Keratinocyte (primary cell): ENCODE measurements at regions not wholly inside any gene's neighbourhood (a gene's known extent, or its start where the extent isn't known, plus 50 kb on each side); places are given as distances from the start of the nearest gene placed in this dataset.

Source experiments
- DNase-seq: peaks from one replicate; pipeline ENCODE4 v3.0.0-alpha.2; 2011; ENCODE audit warnings: low read depth, missing footprints, low spot score
- FAIRE-seq: peaks from 2 replicates; lab custom pipeline; 2011; peaks lifted over from hg19 to GRCh38; lab: Jason Lieb, UNC
- H2AFZ ChIP-seq: 2 replicates; pipeline ENCODE4 v1.6.0; 2012; ENCODE audit warnings: low read length, control low read depth, inconsistent platforms; ENCODE audit not compliant: control insufficient read depth
- H3K27ac ChIP-seq: 2 replicates; pipeline ENCODE4 v1.5.1; 2011; ENCODE audit warnings: low read length; ENCODE audit not compliant: control insufficient read depth, insufficient read depth
- H3K27me3 ChIP-seq: 3 replicates; pipeline ENCODE4 v1.6.0; 2011; ENCODE audit warnings: low read length; ENCODE audit not compliant: control insufficient read depth, insufficient read depth; ENCODE audit errors: extremely low read depth
- H3K36me3 ChIP-seq, 2 experiments: 2 replicates in 1 of 2; 3 replicates in 1 of 2; pipeline ENCODE4 v1.5.1; 2011; ENCODE audit warnings: low read length in 2 of 2, mild to moderate bottlenecking in 1 of 2; ENCODE audit not compliant: control insufficient read depth in 2 of 2, insufficient read depth in 2 of 2; ENCODE audit errors: extremely low read depth in 1 of 2
- H3K4me1 ChIP-seq: 3 replicates; pipeline ENCODE4 v1.5.1; 2011; ENCODE audit warnings: low read length; ENCODE audit not compliant: control insufficient read depth, insufficient read depth; ENCODE audit errors: extremely low read depth
- H3K4me2 ChIP-seq: 3 replicates; pipeline ENCODE4 v1.6.0; 2011; ENCODE audit warnings: low read depth, low read length; ENCODE audit not compliant: control insufficient read depth, insufficient read depth; ENCODE audit errors: extremely low read depth
- H3K4me3 ChIP-seq, 3 experiments: fragments of 200-600 bp in 1 of 3; sonication (generic) in 1 of 3; 2 replicates in 2 of 3; 3 replicates in 1 of 3; pipeline ENCODE4 v1.5.1; 2011 to 2016; ENCODE audit warnings: low read length in 3 of 3, mild to moderate bottlenecking in 3 of 3, control low read depth in 2 of 3, inconsistent platforms in 1 of 3, low read depth in 1 of 3, mixed read lengths in 1 of 3, mixed run types in 1 of 3, moderate library complexity in 1 of 3; ENCODE audit not compliant: control insufficient read depth in 2 of 3, insufficient read depth in 2 of 3; ENCODE audit errors: extremely low read depth in 1 of 3
- H3K79me2 ChIP-seq: 2 replicates; pipeline ENCODE4 v1.6.0; 2012; ENCODE audit warnings: low read length; ENCODE audit not compliant: control insufficient read depth, insufficient read depth
- H3K9ac ChIP-seq: 3 replicates; pipeline ENCODE4 v1.6.0; 2011; ENCODE audit warnings: low read length; ENCODE audit not compliant: control insufficient read depth, insufficient read depth; ENCODE audit errors: extremely low read depth
- H3K9me1 ChIP-seq: 3 replicates; pipeline ENCODE4 v1.6.0; 2011; ENCODE audit warnings: low read length; ENCODE audit not compliant: control insufficient read depth, insufficient read depth; ENCODE audit errors: extremely low read depth
- H3K9me3 ChIP-seq: 2 replicates; pipeline ENCODE4 v1.5.1; 2012; ENCODE audit warnings: low read depth, low read length; ENCODE audit not compliant: control insufficient read depth
- H4K20me1 ChIP-seq: 3 replicates; pipeline ENCODE4 v1.6.0; 2011; ENCODE audit warnings: low read length; ENCODE audit not compliant: control insufficient read depth, insufficient read depth; ENCODE audit errors: extremely low read depth
- EZH2 ChIP-seq: IDR thresholded peaks from one replicate; pipeline ENCODE4 v1.6.1; 2012; ENCODE audit warnings: inconsistent platforms, mild to moderate bottlenecking, low read length, moderate library complexity
- dilution Hi-C: fragments of 300-500 bp; cut with MboI; formaldehyde crosslinking; loops from one replicate; pipeline ENCODE4 v1.7.0; 2020; ENCODE audit warnings: low sequenced_read_pairs; ENCODE audit not compliant: extremely low pct_ligation_motif_present
- TF ChIP-seq, protein P1 (sequence below), 3 experiments: IDR thresholded peaks in 1 of 3; conservative IDR thresholded peaks in 1 of 3; optimal IDR thresholded peaks in 1 of 3; 2 replicates in 2 of 3; 3 replicates in 1 of 3; pipeline versions ENCODE3 to v1.5.1; 2011; ENCODE audit warnings: low read length in 3 of 3, mild to moderate bottlenecking in 3 of 3, moderate library complexity in 2 of 3, control low read depth in 1 of 3, inconsistent platforms in 1 of 3; ENCODE audit not compliant: insufficient read depth in 2 of 3; ENCODE audit errors: extremely low read depth in 1 of 3

GRCh38 chr3:487614-488013 is 291.1 kb downstream of the CHL1 start:
- H3K36me3 ChIP-seq, result no peaks in the 10 kb centered on the region
- H4K20me1 ChIP-seq, result no peaks in the 10 kb centered on the region
- H3K4me2 ChIP-seq, result no peak overlapping the region
- no peaks in the 10 kb centered on the region for H3K9me3 ChIP-seq
- no peaks in the 10 kb centered on the region for H3K79me2 ChIP-seq
- H3K27ac ChIP-seq, result no peak overlapping the region
- FAIRE-seq (no peak), DNase-seq (no peak)
- dilution Hi-C loops, result no loop called here
- H2AFZ ChIP-seq, result no peak overlapping the region
- H3K9me1 ChIP-seq, result no peaks in the 10 kb centered on the region
- no peaks in the 10 kb centered on the region for H3K27me3 ChIP-seq
- H3K9ac ChIP-seq, result no peak overlapping the region
- H3K4me3 ChIP-seq, result no peak overlapping the region
- TF ChIP-seq, protein P1, sequence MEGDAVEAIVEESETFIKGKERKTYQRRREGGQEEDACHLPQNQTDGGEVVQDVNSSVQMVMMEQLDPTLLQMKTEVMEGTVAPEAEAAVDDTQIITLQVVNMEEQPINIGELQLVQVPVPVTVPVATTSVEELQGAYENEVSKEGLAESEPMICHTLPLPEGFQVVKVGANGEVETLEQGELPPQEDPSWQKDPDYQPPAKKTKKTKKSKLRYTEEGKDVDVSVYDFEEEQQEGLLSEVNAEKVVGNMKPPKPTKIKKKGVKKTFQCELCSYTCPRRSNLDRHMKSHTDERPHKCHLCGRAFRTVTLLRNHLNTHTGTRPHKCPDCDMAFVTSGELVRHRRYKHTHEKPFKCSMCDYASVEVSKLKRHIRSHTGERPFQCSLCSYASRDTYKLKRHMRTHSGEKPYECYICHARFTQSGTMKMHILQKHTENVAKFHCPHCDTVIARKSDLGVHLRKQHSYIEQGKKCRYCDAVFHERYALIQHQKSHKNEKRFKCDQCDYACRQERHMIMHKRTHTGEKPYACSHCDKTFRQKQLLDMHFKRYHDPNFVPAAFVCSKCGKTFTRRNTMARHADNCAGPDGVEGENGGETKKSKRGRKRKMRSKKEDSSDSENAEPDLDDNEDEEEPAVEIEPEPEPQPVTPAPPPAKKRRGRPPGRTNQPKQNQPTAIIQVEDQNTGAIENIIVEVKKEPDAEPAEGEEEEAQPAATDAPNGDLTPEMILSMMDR (optimal IDR thresholded peaks at IDR 0.05 in 1 of 3, IDR thresholded peaks at IDR 0.05 in 1 of 3, conservative IDR thresholded peaks at IDR 0.05 in 1 of 3; ENCODE audit: extremely low read depth in 1 of 3, insufficient read depth in 2 of 3, low read length in 3 of 3), result no peak
- H3K4me1 ChIP-seq, result no peaks in the 10 kb centered on the region

GRCh38 chr3:492586-493316 is 296.2 kb downstream of the CHL1 start:
- no peak for FAIRE-seq
- H3K27ac ChIP-seq, result no peak overlapping the region
- no peak for DNase-seq

More at GRCh38 chr3:492586-493316, 296.2 kb downstream of the CHL1 start:
- H3K9ac ChIP-seq, result no peak overlapping the region
- H3K9me1 ChIP-seq, result no peaks in the 10 kb centered on the region
- H3K9me3 ChIP-seq, result no peaks in the 10 kb centered on the region
- no peak for TF ChIP-seq EZH2
- TF ChIP-seq, protein P1 (optimal IDR thresholded peaks at IDR 0.05 in 1 of 3, IDR thresholded peaks at IDR 0.05 in 1 of 3, conservative IDR thresholded peaks at IDR 0.05 in 1 of 3; ENCODE audit: extremely low read depth in 1 of 3, insufficient read depth in 2 of 3, low read length in 3 of 3), result no peak
- no peaks in the 10 kb centered on the region for H3K27me3 ChIP-seq
- no peak overlapping the region for H3K4me2 ChIP-seq
- no peaks in the 10 kb centered on the region for H4K20me1 ChIP-seq
- H2AFZ ChIP-seq, result no peak overlapping the region
- H3K4me3 ChIP-seq, result no peak overlapping the region
- H3K79me2 ChIP-seq, result no peaks in the 10 kb centered on the region
- no peaks in the 10 kb centered on the region for H3K4me1 ChIP-seq
- H3K36me3 ChIP-seq, result no peaks in the 10 kb centered on the region
- dilution Hi-C loops, result no loop called here
